ENCODE measurements at regions not wholly inside any gene's neighbourhood (a gene's known extent, or its start where the extent isn't known, plus 50 kb on each side); places are given as distances from the start of the nearest gene placed in this dataset.
A peak's percentile ranks its signal among the peaks of the same experiment; 100 is the strongest.

GRCh38 chr22:47394504-47395440, 632.3 kb downstream of the TBC1D22A start:
- Histone ChIP-seq H3K9me3 (ENCODE audit: severe bottlenecking) (no peaks in the 10 kb centered on the region), H3K36me3 (ENCODE audit: low read depth) (no peaks in the 10 kb centered on the region), H3K27ac (ENCODE audit: poor library complexity, severe bottlenecking) (no peak overlapping the region), H3K27me3 (ENCODE audit: insufficient read depth, poor library complexity, severe bottlenecking) (no peaks in the 10 kb centered on the region), H3K4me3 (ENCODE audit: severe bottlenecking) (no peak overlapping the region), H3K4me1 (ENCODE audit: insufficient read depth, poor library complexity, severe bottlenecking) (no peaks in the 10 kb centered on the region)
- TF ChIP-seq CTCF (IDR thresholded peaks at IDR 0.05; ENCODE audit: poor library complexity, severe bottlenecking) = no peak
- DNase-seq (ENCODE audit: low spot score) (no peak), ATAC-seq (ENCODE audit: low read depth) (no peak)

GRCh38 chr22:47393191-47393590, 630.7 kb downstream of the TBC1D22A start:
- no peaks in the 10 kb centered on the region for H3K9me3 ChIP-seq (ENCODE audit: severe bottlenecking)
- ATAC-seq (ENCODE audit: low read depth) = no peak; the same call in 2 of the 3 replicates
- no peaks in the 10 kb centered on the region for H3K36me3 ChIP-seq (ENCODE audit: low read depth)
- no peak for TF ChIP-seq CTCF (IDR thresholded peaks at IDR 0.05; ENCODE audit: poor library complexity, severe bottlenecking)
- H3K27me3 ChIP-seq (ENCODE audit: insufficient read depth, poor library complexity, severe bottlenecking) = no peaks in the 10 kb centered on the region
- H3K4me1 ChIP-seq (ENCODE audit: insufficient read depth, poor library complexity, severe bottlenecking) = no peaks in the 10 kb centered on the region
- peak; percentile 27 for DNase-seq (ENCODE audit: low spot score)
- H3K27ac ChIP-seq (ENCODE audit: poor library complexity, severe bottlenecking) = no peak overlapping the region
- H3K4me3 ChIP-seq (ENCODE audit: severe bottlenecking) = no peak overlapping the region

DNA sequence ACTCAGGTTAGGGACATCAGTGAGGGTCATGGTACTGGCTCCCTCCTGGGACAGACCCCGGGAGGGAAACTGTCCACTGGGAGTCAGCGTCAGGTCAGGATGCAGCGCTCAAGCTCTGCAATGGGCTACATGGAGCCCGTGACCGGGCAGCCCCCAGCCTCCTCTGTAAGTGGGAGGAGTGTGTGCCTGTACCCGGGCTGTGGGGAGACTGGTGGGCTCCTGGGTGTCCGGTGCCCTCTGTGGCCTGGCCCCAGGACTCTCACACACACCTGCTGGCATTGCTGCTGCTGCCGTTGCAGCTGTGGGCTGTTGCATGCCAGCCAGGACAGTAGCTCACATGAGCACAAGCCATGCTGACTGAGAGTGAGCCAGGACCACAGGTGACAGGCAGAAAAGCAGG, 630.3 kb downstream of the TBC1D22A start:
- Histone ChIP-seq H3K4me1 (ENCODE audit: insufficient read depth, poor library complexity, severe bottlenecking) (no peaks in the 10 kb centered on the region), H3K4me3 (ENCODE audit: severe bottlenecking) (no peak overlapping the region), H3K27ac (ENCODE audit: poor library complexity, severe bottlenecking) (no peak overlapping the region), H3K36me3 (ENCODE audit: low read depth) (no peaks in the 10 kb centered on the region), H3K27me3 (ENCODE audit: insufficient read depth, poor library complexity, severe bottlenecking) (no peaks in the 10 kb centered on the region), H3K9me3 (ENCODE audit: severe bottlenecking) (no peaks in the 10 kb centered on the region)
- peak; percentile 34 for DNase-seq (ENCODE audit: low spot score)
- no peak for TF ChIP-seq CTCF (IDR thresholded peaks at IDR 0.05; ENCODE audit: poor library complexity, severe bottlenecking)
- ATAC-seq (ENCODE audit: low read depth) = no peak; the same call in 2 of the 3 replicates

DNA sequence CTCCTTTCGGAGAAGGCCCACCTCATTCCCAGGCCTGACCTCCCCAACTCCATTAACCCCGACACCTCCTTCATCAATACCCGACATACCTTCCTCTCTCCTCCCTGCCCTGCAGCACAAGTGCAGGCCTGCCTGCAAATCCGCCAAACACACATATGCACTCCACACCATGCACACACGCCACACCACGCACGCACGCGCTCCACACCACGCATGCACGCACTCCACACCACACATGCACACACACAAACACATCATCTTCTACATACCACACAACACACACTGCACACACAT, 629.6 kb downstream of the TBC1D22A start:
- no peak overlapping the region for H3K27ac ChIP-seq (ENCODE audit: poor library complexity, severe bottlenecking)
- no peak overlapping the region for H3K4me3 ChIP-seq (ENCODE audit: severe bottlenecking)
- no peak for TF ChIP-seq CTCF (IDR thresholded peaks at IDR 0.05; ENCODE audit: poor library complexity, severe bottlenecking)
- no peaks in the 10 kb centered on the region for H3K9me3 ChIP-seq (ENCODE audit: severe bottlenecking)
- ATAC-seq (ENCODE audit: low read depth) = no peak
- no peaks in the 10 kb centered on the region for H3K4me1 ChIP-seq (ENCODE audit: insufficient read depth, poor library complexity, severe bottlenecking)
- no peaks in the 10 kb centered on the region for H3K36me3 ChIP-seq (ENCODE audit: low read depth)
- H3K27me3 ChIP-seq (ENCODE audit: insufficient read depth, poor library complexity, severe bottlenecking) = no peaks in the 10 kb centered on the region
- DNase-seq (ENCODE audit: low spot score) = no peak
